NCI-H345 (cell line): ENCODE measurements at regions not wholly inside any gene's neighbourhood (a gene's known extent, or its start where the extent isn't known, plus 50 kb on each side); places are given as distances from the start of the nearest gene placed in this dataset.
"Not testable (repeated sequence)": the region's sequence is repeated elsewhere in the genome, so short reads cannot be mapped to it uniquely, and the experiment has no call there.

Source experiments
- DNase-seq: peaks from one replicate; lab custom pipeline; 2025; lab: John Stamatoyannopoulos, UW

- DNase-seq = no peak
These were observed 2021.9 kb downstream of the MRPL39 start for GRCh38 chr21:23585419-23585818.

GRCh38 chr21:23579573-23579972 lies 2027.7 kb downstream of the MRPL39 start:
- no peak for DNase-seq

GRCh38 chr21:23578027-23578426 lies 2029.3 kb downstream of the MRPL39 start:
- DNase-seq = no peak

- no peak for DNase-seq
These were observed 2032.3 kb downstream of the MRPL39 start for GRCh38 chr21:23574932-23575331.

GRCh38 chr21:23548924-23549323 lies 2058.4 kb downstream of the MRPL39 start:
- not testable (repeated sequence) for DNase-seq

- no peak for DNase-seq
These were observed 2063.9 kb downstream of the MRPL39 start for GRCh38 chr21:23543333-23543732.

GRCh38 chr21:23542097-23542496 lies 2065.2 kb downstream of the MRPL39 start:
- DNase-seq = no peak

- DNase-seq = no peak
These were observed 2065.7 kb downstream of the MRPL39 start for GRCh38 chr21:23541571-23541970.

GRCh38 chr21:23534850-23535249 lies 2072.4 kb downstream of the MRPL39 start:
- DNase-seq = no peak

- DNase-seq = no peak
These were observed 2075.8 kb downstream of the MRPL39 start for GRCh38 chr21:23531444-23531843.

- DNase-seq = no peak
These were observed 2082.6 kb downstream of the MRPL39 start for GRCh38 chr21:23524685-23525084.

GRCh38 chr21:23522751-23523150 lies 2084.5 kb downstream of the MRPL39 start:
- no peak for DNase-seq

- DNase-seq = no peak
These were observed 2099.8 kb downstream of the MRPL39 start for GRCh38 chr21:23507501-23507900.

- no peak for DNase-seq
These were observed 2110.6 kb downstream of the MRPL39 start for GRCh38 chr21:23496729-23497128.

- DNase-seq = no peak
These were observed 2119.0 kb downstream of the MRPL39 start for GRCh38 chr21:23488245-23488644.

GRCh38 chr21:23480591-23481270 lies 2126.6 kb downstream of the MRPL39 start:
- no peak for DNase-seq

GRCh38 chr21:23478381-23478780 lies 2128.9 kb downstream of the MRPL39 start:
- DNase-seq = no peak

- DNase-seq = no peak
These were observed 2131.7 kb downstream of the MRPL39 start for GRCh38 chr21:23475281-23476219.

GRCh38 chr21:23471877-23472276 lies 2135.4 kb downstream of the MRPL39 start:
- DNase-seq = no peak

GRCh38 chr21:23463365-23463764 lies 2143.9 kb downstream of the MRPL39 start:
- no peak for DNase-seq

- no peak for DNase-seq
These were observed 2151.6 kb downstream of the MRPL39 start for GRCh38 chr21:23455676-23456075.

GRCh38 chr21:23452384-23453083 lies 2154.7 kb downstream of the MRPL39 start:
- no peak for DNase-seq

GRCh38 chr21:23445307-23445706 lies 2162.0 kb downstream of the MRPL39 start:
- DNase-seq = no peak
